Thyroid gland (tissue), 4 donors: ENCODE measurements at regions not wholly inside any gene's neighbourhood (a gene's known extent, or its start where the extent isn't known, plus 50 kb on each side); places are given as distances from the start of the nearest gene placed in this dataset.

ENCODE experiments used
- CTCF ChIP-seq, 6 experiments: fragments of 200-600 bp in 3 of 6; fragments of 450-650 bp in 3 of 6; sonication (generic) in 3 of 6; IDR thresholded peaks; one replicate each; pipeline ENCODE4 v1.5.1; 2016 to 2019; ENCODE audit warnings: antibody characterized with exemption in 6 of 6, mild to moderate bottlenecking in 2 of 6, inconsistent platforms in 1 of 6, moderate library complexity in 1 of 6
- POLR2A ChIP-seq, 2 donors: fragments of 450-650 bp; IDR thresholded peaks; one replicate each; pipeline ENCODE4 v1.6.1; 2017; ENCODE audit warnings: antibody characterized with exemption in 2 of 2, mild to moderate bottlenecking in 2 of 2, moderate library complexity in 1 of 2

- TF ChIP-seq CTCF (IDR thresholded peaks at IDR 0.05): no peak
- no peak for TF ChIP-seq POLR2A (IDR thresholded peaks at IDR 0.05)
Observed at GRCh38 chr2:239557516-239557915, 156.7 kb upstream of the HDAC4 start.
